Stimulated activated naive CD8-positive, alpha-beta T cell treated with anti-CD3 and anti-CD28 coated beads, Interleukin-15, amount 100 ng/mL, for 72 hours (primary cell): ENCODE measurements at regions not wholly inside any gene's neighbourhood (a gene's known extent, or its start where the extent isn't known, plus 50 kb on each side); places are given as distances from the start of the nearest gene placed in this dataset.

Experiments used
- ATAC-seq: fragments of 150-1000 bp; cut with Tn5 transposase; 2 replicates; pipeline ENCODE4 v1.10.0; 2021; ENCODE audit warnings: mild to moderate bottlenecking, moderate library complexity
- DNase-seq, 2 donors: peaks; one replicate each; pipeline ENCODE4 v3.0.0; 2021 to 2022
- H3K27ac Mint-ChIP-seq, 2 donors: one replicate each; pipeline ENCODE4 v1.8.0; 2022; ENCODE audit warnings: mild to moderate bottlenecking in 2 of 2, mixed read lengths in 2 of 2, moderate library complexity in 2 of 2
- H3K27me3 Mint-ChIP-seq: one replicate; pipeline ENCODE4 v1.8.0; 2022; ENCODE audit warnings: mixed read lengths
- H3K4me1 Mint-ChIP-seq: one replicate; pipeline ENCODE4 v1.8.0; 2022; ENCODE audit warnings: mild to moderate bottlenecking, mixed read lengths
- H3K4me3 Mint-ChIP-seq, 2 donors: one replicate each; pipeline ENCODE4 v1.8.0; 2022; ENCODE audit warnings: mild to moderate bottlenecking in 2 of 2, mixed read lengths in 2 of 2, moderate library complexity in 1 of 2
- H3K9me3 Mint-ChIP-seq, 2 donors: one replicate each; pipeline ENCODE4 v1.8.0; 2022; ENCODE audit warnings: mixed read lengths in 2 of 2

GRCh38 chr10:113241599-113242360 is 291.7 kb downstream of the TCF7L2 start:
- no peak for ATAC-seq
- peaks cover 54% of the 10 kb centered on the region for H3K27me3 Mint-ChIP-seq
- no peak overlapping the region for H3K27ac Mint-ChIP-seq
- no peaks in the 10 kb centered on the region for H3K9me3 Mint-ChIP-seq
- DNase-seq = no peak
- H3K4me1 Mint-ChIP-seq = no peaks in the 10 kb centered on the region
- H3K4me3 Mint-ChIP-seq = no peak overlapping the region

- no peaks in the 10 kb centered on the region for H3K9me3 Mint-ChIP-seq
- DNase-seq (no peak), ATAC-seq (no peak)
- H3K27ac Mint-ChIP-seq = no peak overlapping the region
- H3K4me1 Mint-ChIP-seq = no peaks in the 10 kb centered on the region
- no peak overlapping the region for H3K4me3 Mint-ChIP-seq
- peaks cover 54% of the 10 kb centered on the region for H3K27me3 Mint-ChIP-seq
Observed at GRCh38 chr10:113243311-113243710, 293.3 kb downstream of the TCF7L2 start.

- no peaks in the 10 kb centered on the region for H3K9me3 Mint-ChIP-seq
- H3K27ac Mint-ChIP-seq = no peak overlapping the region
- no peak for DNase-seq
- no peak overlapping the region for H3K4me3 Mint-ChIP-seq
- no peak for ATAC-seq
- H3K4me1 Mint-ChIP-seq = no peaks in the 10 kb centered on the region
- peaks cover 45% of the 10 kb centered on the region for H3K27me3 Mint-ChIP-seq
Observed at GRCh38 chr10:113244750-113245149, 294.7 kb downstream of the TCF7L2 start.

GRCh38 chr10:113245286-113245685 is 295.2 kb downstream of the TCF7L2 start:
- DNase-seq (no peak), ATAC-seq (no peak)
- Mint-ChIP-seq H3K4me1 (no peaks in the 10 kb centered on the region), H3K27ac (no peak overlapping the region), H3K4me3 (no peak overlapping the region), H3K9me3 (no peaks in the 10 kb centered on the region), H3K27me3 (peaks cover 40% of the 10 kb centered on the region)

GRCh38 chr10:113247050-113247449 is 297.0 kb downstream of the TCF7L2 start:
- no peak for DNase-seq
- Mint-ChIP-seq H3K4me1 (no peaks in the 10 kb centered on the region), H3K27me3 (peaks cover 28% of the 10 kb centered on the region), H3K9me3 (no peaks in the 10 kb centered on the region), H3K4me3 (no peak overlapping the region), H3K27ac (peak overlapping the region in 1 of 2 donors; percentile 87)
- no peak for ATAC-seq

GRCh38 chr10:113252650-113253618 is 299.9 kb upstream of the HABP2 start:
- no peak overlapping the region for H3K4me3 Mint-ChIP-seq
- no peaks in the 10 kb centered on the region for H3K4me1 Mint-ChIP-seq
- no peaks in the 10 kb centered on the region for H3K9me3 Mint-ChIP-seq
- H3K27ac Mint-ChIP-seq = no peak overlapping the region
- no peak for DNase-seq
- ATAC-seq = no peak
- H3K27me3 Mint-ChIP-seq = no peaks in the 10 kb centered on the region

- Mint-ChIP-seq H3K27ac (no peak overlapping the region), H3K9me3 (no peaks in the 10 kb centered on the region), H3K4me1 (no peaks in the 10 kb centered on the region), H3K4me3 (no peak overlapping the region), H3K27me3 (peaks cover 51% of the 10 kb centered on the region)
- ATAC-seq = no peak
- DNase-seq = no peak
Observed at GRCh38 chr10:113259576-113260226, 293.2 kb upstream of the HABP2 start.

- H3K27ac Mint-ChIP-seq = no peak overlapping the region
Observed at GRCh38 chr10:113261161-113261560, 291.7 kb upstream of the HABP2 start.

GRCh38 chr10:113261611-113262091 is 291.2 kb upstream of the HABP2 start:
- H3K27ac Mint-ChIP-seq = no peak overlapping the region
- no peaks in the 10 kb centered on the region for H3K4me1 Mint-ChIP-seq
- H3K27me3 Mint-ChIP-seq = peaks cover 51% of the 10 kb centered on the region
- H3K4me3 Mint-ChIP-seq = no peak overlapping the region
- no peak for DNase-seq
- ATAC-seq = no peak
- no peaks in the 10 kb centered on the region for H3K9me3 Mint-ChIP-seq

More at GRCh38 chr10:113261161-113261560, 291.7 kb upstream of the HABP2 start:
- no peaks in the 10 kb centered on the region for H3K9me3 Mint-ChIP-seq
- H3K27me3 Mint-ChIP-seq = peaks cover 51% of the 10 kb centered on the region
- H3K4me1 Mint-ChIP-seq = no peaks in the 10 kb centered on the region
- H3K4me3 Mint-ChIP-seq = no peak overlapping the region
- ATAC-seq = no peak
- DNase-seq = no peak

GRCh38 chr10:113263056-113263455 is 289.8 kb upstream of the HABP2 start:
- H3K27me3 Mint-ChIP-seq = peaks cover 51% of the 10 kb centered on the region
- H3K4me1 Mint-ChIP-seq = no peaks in the 10 kb centered on the region
- DNase-seq (no peak), ATAC-seq (no peak)
- no peaks in the 10 kb centered on the region for H3K9me3 Mint-ChIP-seq
- H3K27ac Mint-ChIP-seq = no peak overlapping the region
- no peak overlapping the region for H3K4me3 Mint-ChIP-seq

- no peak for ATAC-seq
- no peak overlapping the region for H3K4me3 Mint-ChIP-seq
- H3K27ac Mint-ChIP-seq = no peak overlapping the region
- no peak for DNase-seq
- H3K9me3 Mint-ChIP-seq = no peaks in the 10 kb centered on the region
- no peaks in the 10 kb centered on the region for H3K4me1 Mint-ChIP-seq
- peaks cover 51% of the 10 kb centered on the region for H3K27me3 Mint-ChIP-seq
Observed at GRCh38 chr10:113264333-113265131, 288.3 kb upstream of the HABP2 start.

- H3K27ac Mint-ChIP-seq = no peak overlapping the region
- peaks cover 36% of the 10 kb centered on the region for H3K27me3 Mint-ChIP-seq
- DNase-seq = no peak
- H3K9me3 Mint-ChIP-seq = no peaks in the 10 kb centered on the region
- ATAC-seq = no peak
- H3K4me3 Mint-ChIP-seq = no peak overlapping the region
- H3K4me1 Mint-ChIP-seq = no peaks in the 10 kb centered on the region
Observed at GRCh38 chr10:113266147-113266546, 286.7 kb upstream of the HABP2 start.

- H3K27me3 Mint-ChIP-seq = peaks cover 21% of the 10 kb centered on the region
Observed at GRCh38 chr10:113267619-113268562, 285.0 kb upstream of the HABP2 start.

GRCh38 chr10:113269333-113269732 is 283.5 kb upstream of the HABP2 start:
- Mint-ChIP-seq H3K9me3 (no peaks in the 10 kb centered on the region), H3K27me3 (peaks cover 17% of the 10 kb centered on the region), H3K4me1 (no peaks in the 10 kb centered on the region), H3K27ac (no peak overlapping the region), H3K4me3 (no peak overlapping the region)
- DNase-seq = no peak
- no peak for ATAC-seq

More at GRCh38 chr10:113267619-113268562, 285.0 kb upstream of the HABP2 start:
- no peak overlapping the region for H3K4me3 Mint-ChIP-seq
- no peaks in the 10 kb centered on the region for H3K9me3 Mint-ChIP-seq
- no peak for DNase-seq
- no peak overlapping the region for H3K27ac Mint-ChIP-seq
- peak; percentile 31 for ATAC-seq
- no peaks in the 10 kb centered on the region for H3K4me1 Mint-ChIP-seq
